GM18502 (cell line): ENCODE measurements at regions not wholly inside any gene's neighbourhood (a gene's known extent, or its start where the extent isn't known, plus 50 kb on each side); places are given as distances from the start of the nearest gene placed in this dataset.

Experiments
- ATAC-seq: cut with Tn5 transposase; IDR thresholded peaks from one replicate; pipeline ENCODE4 v1.9.1; 2021; ENCODE audit warnings: mild to moderate bottlenecking; ENCODE audit not compliant: unreplicated experiment, poor library complexity

- no peak for ATAC-seq
These were observed 571.9 kb downstream of the NYAP2 start for GRCh38 chr2:225971433-225971832.

GRCh38 chr2:225948903-225949302, 549.4 kb downstream of the NYAP2 start:
- ATAC-seq = no peak

GRCh38 chr2:225938991-225939390, 539.5 kb downstream of the NYAP2 start:
- ATAC-seq = no peak

- ATAC-seq = no peak
These were observed 538.2 kb downstream of the NYAP2 start for GRCh38 chr2:225937625-225938187.

GRCh38 chr2:225932811-225933413, 533.4 kb downstream of the NYAP2 start:
- no peak for ATAC-seq

- no peak for ATAC-seq
These were observed 531.2 kb downstream of the NYAP2 start for GRCh38 chr2:225930687-225931086.

GRCh38 chr2:225920621-225921220, 521.2 kb downstream of the NYAP2 start:
- ATAC-seq = no peak

- ATAC-seq = no peak
These were observed 517.2 kb downstream of the NYAP2 start for GRCh38 chr2:225916692-225917091.

GRCh38 chr2:225911019-225911418, 511.5 kb downstream of the NYAP2 start:
- ATAC-seq = no peak

- ATAC-seq = no peak
These were observed 495.6 kb downstream of the NYAP2 start for GRCh38 chr2:225895126-225895525.

- no peak for ATAC-seq
These were observed 494.9 kb downstream of the NYAP2 start for GRCh38 chr2:225894236-225894980.

- no peak for ATAC-seq
These were observed 493.6 kb downstream of the NYAP2 start for GRCh38 chr2:225893151-225893550.

- no peak for ATAC-seq
These were observed 492.3 kb downstream of the NYAP2 start for GRCh38 chr2:225891771-225892170.

- ATAC-seq = no peak
These were observed 491.5 kb downstream of the NYAP2 start for GRCh38 chr2:225891013-225891412.

GRCh38 chr2:225889452-225889851, 489.9 kb downstream of the NYAP2 start:
- ATAC-seq = peak; percentile 85

- ATAC-seq = no peak
These were observed 467.6 kb downstream of the NYAP2 start for GRCh38 chr2:225867071-225867470.

- ATAC-seq = no peak
These were observed 466.0 kb downstream of the NYAP2 start for GRCh38 chr2:225865468-225865867.

GRCh38 chr2:225864394-225864793, 464.9 kb downstream of the NYAP2 start:
- no peak for ATAC-seq

GRCh38 chr2:225842939-225843338, 443.4 kb downstream of the NYAP2 start:
- no peak for ATAC-seq

- no peak for ATAC-seq
These were observed 441.8 kb downstream of the NYAP2 start for GRCh38 chr2:225841314-225841713.

GRCh38 chr2:225837328-225837727, 437.8 kb downstream of the NYAP2 start:
- ATAC-seq = no peak
